C4-2B (cell line): ENCODE measurements at regions not wholly inside any gene's neighbourhood (a gene's known extent, or its start where the extent isn't known, plus 50 kb on each side); places are given as distances from the start of the nearest gene placed in this dataset.

Experiments used
- CTCF ChIP-seq: fragments of 450-650 bp; conservative IDR thresholded peaks from 2 replicates; pipeline ENCODE4 v1.5.1; 2017; ENCODE audit warnings: mild to moderate bottlenecking
- ZFX ChIP-seq: fragments of 450-650 bp; IDR thresholded peaks from 2 replicates; pipeline ENCODE4 v1.6.1; 2017

GRCh38 chr2:53561155-53561554 lies 206.4 kb upstream of the CHAC2 start:
- TF ChIP-seq CTCF (no peak), ZFX (no peak)
